GM18508 (cell line): ENCODE measurements at regions not wholly inside any gene's neighbourhood (a gene's known extent, or its start where the extent isn't known, plus 50 kb on each side); places are given as distances from the start of the nearest gene placed in this dataset.

Experiments
- ATAC-seq: cut with Tn5 transposase; IDR thresholded peaks from one replicate; pipeline ENCODE4 v1.9.1; 2021; ENCODE audit warnings: moderate number of reproducible peaks; ENCODE audit not compliant: insufficient read depth, unreplicated experiment

DNA sequence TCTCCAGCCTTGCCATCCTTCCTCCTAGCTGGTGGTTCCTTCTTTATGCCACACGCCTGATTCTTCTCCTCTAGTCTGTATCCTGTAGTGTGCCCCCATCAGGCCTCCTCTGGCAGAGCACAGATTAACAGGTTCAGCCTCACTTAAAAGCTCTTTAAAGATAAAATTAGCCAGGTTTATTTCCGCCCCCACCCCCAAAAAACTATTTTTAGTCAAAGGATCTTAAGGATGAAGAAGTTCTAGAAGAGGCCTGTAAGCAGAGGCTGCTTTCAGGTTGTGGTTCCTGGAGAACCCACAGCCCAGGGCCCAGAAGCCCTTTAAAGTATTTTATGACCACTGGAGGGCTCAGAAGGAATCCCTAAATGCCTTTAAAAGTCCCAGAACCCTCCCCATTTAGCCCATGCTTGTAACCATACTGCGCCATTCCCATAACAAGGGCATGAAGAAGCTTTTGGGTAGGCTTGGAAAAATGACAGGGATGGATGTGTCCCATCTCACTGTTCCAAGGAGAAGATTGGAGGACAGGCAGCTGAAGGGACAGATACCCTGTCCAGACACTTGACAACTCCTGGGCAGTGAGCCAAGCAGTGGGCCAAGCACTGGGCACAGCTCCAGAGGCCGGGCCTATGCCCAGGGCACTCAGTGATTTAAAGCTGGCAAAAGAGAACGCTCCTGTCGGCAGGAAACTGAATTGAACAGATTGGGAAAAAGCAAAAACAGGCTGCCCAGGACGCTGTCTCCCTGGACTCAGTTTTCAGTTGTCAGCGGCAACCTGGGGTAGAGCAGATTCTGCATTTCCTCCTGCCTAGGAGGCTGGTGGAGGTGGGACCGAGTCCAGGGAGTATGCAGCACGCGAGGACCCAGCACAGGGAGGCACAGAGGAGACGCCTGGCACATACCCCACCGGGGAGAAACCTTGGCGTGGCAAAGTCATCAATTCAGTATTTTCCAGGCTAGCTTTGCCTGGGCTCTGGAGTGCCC lies 106.3 kb upstream of the SSBP2 start:
- ATAC-seq: no peak

DNA sequence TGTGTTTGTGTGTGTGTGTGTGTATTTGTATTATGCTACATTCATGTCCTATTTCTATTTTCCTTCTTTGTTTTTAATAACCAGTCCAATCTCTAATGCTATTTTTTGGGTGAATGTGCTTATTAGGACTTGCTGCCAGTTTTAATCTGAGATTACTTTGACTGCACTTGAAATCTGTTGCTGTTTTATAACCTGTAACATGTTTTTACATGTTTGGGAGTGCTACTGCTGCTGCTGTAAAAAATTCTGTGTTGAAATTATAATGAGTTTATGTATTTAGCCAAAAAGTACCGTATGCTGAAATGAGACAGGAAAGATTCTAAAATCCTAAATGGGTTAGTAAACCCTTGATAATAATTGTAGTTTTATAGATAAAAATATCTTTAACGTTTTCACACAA lies 104.7 kb upstream of the SSBP2 start:
- no peak for ATAC-seq

DNA sequence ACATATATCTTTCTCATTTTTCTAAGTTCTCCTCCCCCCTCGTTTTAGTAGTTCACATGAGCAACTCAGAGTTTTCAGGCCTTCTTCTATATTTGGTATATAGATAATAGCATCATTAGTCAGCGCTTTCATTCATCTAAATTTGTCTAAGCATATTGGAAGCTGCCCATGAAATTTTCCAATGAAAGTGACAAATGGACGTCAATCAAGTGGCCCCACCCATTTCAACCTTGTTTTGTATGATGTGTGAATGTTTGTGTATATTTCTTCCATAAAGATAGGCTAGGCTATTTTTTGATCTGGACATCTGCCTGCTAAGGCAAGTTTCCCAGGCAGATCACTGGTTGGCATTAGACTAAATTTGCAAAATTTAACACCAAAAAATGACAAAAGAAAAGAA lies 104.0 kb upstream of the SSBP2 start:
- no peak for ATAC-seq

DNA sequence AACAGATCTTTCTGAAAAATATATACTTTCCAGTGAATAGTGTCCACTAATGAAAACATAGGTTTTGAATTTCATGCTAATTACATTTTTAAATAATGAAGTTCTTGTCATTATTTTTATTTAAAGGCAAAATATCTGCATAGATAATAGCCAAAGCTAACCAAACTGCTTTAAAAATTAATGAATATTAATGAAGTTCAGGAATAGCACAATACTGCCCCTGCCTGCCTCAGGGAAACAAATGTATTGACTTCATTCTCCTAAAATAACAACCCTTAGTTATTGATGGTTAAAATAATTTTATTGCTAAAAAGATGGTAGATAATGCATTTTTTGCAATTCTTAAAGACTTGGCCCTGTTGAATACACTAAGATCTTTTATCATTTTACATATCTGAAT lies 103.6 kb upstream of the SSBP2 start:
- ATAC-seq: no peak

DNA sequence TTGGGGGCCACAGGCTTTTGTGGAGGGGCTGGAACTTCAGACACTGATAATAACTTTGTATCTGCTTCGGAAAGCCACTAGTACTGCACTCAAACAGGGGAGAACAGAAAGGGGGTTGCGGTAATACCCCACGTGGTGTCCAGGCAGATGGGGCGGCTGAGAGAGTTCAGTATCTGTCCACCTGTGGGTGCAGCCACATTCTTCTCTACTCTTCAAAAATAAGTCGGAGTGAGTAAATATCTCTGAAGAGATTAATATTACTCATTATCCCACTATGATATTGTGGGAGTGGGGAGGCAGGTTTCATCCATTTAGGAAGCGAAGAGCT lies 102.1 kb upstream of the SSBP2 start:
- no peak for ATAC-seq

DNA sequence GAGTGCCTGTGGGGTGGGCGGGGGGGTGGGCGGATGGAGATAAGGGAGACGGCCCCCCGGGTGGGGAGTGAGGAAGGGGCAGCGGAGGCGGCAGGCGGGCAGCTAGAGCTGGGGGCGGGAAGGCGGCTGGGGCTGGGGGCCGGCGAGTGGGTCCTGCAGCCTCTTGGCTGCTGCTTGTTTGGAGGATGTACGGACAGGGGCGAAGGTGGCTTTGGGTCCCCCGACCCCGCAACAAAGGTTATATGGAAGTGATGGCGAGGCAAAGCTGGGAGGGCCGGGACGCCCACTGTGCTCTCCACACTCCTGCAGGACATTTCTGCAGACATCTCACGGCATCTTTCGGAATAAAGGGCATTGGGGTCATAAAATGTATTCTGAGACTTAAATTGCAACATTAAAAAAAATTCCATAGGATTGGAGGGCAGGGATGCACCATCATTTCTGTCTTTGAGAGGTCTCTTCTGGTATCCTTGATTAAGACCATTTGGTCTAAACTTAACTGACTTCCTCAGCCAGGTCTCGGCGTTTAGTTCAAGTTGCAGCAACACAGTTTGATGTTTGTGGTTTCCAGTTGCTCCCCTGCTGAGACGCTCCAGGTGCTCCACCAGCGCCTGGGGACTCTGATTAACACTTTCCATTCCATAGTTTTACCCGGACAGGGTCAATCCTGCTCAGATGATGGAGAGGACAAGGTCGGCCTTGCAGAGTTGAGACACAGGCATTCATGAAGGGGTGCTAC lies 101.6 kb upstream of the SSBP2 start:
- ATAC-seq: no peak

DNA sequence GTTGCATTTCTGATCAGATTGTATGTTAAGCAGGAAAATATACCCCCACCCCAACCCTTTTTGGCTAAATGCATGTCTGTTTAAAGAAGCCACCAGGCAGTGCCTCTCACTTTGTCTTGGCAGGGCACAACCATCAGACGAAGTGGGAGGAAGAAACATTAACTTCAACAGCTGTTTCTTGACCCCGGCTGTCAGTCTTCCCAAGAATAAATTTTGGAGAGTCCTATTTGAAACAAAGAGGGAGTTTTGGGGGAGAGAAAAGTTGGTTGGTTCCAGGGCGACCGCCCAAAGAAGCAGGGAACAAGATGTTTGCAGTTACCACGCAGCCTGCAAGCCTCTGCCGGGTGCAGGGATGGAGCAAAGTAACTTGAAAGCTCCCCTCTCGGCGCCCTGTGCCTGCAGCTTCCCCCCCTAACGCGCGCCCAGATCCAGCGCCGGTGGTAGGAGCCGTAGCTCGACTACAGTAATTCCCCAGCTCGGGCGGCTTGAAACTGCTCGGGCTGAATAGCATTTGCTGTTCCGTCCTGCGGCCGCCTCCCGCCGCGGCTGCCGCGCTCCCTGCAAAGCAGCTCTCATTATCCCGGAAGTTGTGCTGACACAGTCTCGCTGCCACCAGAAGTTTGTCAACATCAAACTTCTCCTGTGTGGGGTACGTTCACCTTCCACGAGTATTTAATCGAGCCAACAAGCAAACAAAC lies 100.7 kb upstream of the SSBP2 start:
- peak; percentile 74 for ATAC-seq

DNA sequence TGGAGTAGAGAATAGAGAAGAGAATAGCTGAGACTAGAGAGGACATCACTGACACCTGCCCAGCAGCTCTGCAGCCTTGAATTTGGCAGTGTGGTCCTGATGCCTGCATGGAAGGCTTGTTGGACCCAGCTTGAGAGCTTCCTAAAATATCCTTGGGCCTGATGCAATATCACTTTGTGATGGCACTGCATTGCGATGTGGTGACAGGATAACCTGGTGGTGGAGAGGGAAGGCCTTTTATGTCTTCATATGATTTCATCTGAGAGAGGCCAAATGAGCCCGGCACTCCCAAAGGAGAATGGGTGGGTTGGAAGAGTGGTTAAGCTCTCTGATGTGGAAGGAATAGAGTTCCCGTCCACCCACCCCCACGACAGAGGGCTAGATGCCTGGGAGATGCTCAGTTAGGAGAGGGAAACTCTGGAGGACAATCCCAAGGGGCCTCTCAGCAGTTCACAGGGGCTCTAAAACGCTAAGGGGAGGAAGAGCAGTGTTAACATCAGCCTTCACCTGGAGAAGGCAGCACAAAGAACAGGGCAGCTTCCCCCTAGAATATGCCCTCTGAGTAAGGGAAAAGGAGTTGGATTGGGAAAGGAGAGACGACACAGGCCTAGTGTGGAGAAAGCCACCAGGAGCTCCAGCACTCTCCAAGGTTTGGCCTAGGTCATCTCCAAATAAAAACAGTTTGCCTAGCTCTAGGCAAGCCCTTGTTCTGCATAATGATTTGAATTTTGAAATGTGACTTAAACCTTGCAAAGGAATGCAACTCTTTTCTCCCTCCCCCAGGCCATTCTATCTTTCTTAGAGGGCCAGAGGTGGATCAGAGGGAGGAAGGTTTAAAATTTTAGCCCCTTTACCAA lies 99.8 kb upstream of the SSBP2 start:
- ATAC-seq: no peak

DNA sequence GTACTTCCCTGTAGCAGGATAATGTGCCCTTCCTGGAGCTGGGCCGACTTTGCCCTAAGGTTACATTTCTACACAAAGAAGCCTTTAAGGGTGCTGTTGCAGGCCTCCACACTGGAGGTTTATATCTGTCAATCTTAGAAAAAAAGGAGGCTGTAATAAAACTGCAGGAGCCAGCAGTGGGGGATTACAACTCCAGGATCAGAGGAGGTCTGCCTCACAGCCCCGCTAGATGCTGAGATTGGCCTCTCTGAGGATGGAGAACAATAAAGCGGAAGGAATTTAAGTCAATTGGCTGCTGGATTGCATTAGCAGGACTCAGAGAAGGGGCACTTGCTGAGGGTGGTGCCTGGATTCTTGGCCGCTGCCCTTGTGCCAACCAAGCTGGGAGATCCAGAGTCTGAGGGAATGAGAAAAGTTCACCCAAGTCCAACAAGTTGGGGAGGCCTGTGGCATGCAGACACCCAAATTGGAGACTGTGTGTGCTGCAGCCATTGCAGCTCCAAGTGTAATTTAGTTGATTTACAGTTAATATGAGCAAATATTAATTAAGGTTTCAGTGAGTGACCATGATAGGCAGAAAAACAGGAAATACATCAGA lies 99.0 kb upstream of the SSBP2 start:
- ATAC-seq: no peak

DNA sequence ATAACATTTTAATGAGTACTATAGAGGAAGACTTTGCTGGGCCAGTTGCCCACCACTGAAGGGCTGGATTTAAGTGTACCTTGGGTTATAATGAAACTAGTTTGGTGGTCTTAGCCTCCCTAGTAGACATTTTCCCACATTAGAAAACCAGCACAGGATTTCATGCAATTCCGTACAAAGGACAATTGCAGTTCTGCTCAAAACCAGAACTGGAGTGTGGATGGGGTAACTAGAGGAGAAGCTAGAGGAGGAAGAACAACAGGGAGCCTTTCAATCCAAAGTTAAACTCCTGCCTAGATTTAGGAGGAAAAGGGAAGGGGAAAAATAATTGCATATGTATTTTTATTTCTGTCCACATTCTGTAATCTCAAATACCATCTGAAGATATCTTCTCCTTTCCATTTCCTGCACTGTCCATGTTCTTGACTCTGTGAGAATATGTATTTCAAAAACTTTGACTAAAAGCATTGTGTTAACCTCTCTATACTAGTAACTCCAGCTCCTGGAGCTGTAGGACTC lies 97.5 kb upstream of the SSBP2 start:
- no peak for ATAC-seq

DNA sequence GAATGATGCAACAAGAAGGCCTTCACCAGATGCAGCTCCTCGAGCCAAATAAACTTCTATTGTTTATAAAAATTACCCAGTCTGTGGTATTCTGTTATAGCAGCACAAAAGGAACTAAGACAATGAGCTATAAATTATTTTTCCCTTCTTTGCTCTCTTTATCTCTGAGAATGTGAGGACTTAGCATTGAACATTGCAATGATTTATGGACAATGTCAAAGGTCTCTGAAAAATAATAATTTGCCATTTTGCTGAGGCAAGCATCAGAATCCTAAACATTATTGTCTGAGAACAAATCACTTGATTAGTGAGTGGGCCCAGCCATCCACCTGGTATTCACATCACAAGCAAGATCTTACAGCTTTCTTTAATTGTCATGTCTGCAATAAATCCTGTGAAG lies 95.4 kb upstream of the SSBP2 start:
- ATAC-seq: no peak

DNA sequence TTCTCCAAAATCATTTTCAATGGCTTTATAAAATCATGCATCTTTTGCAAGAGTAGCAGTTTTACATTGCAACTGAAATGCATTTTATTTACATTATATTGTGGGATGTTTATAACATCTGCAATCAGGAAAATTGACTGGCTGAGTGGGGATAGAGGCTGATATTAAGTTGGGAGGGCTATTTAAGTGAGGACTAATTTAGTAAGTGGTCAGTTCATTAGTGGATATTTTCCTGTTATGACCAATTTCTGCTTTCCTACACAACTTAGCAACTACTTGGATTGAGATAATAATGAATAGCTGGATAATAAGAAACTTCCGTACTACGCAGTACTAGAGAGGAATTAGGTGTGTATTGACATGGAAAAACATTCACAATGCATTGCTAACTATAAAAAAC lies 92.9 kb upstream of the SSBP2 start:
- no peak for ATAC-seq

DNA sequence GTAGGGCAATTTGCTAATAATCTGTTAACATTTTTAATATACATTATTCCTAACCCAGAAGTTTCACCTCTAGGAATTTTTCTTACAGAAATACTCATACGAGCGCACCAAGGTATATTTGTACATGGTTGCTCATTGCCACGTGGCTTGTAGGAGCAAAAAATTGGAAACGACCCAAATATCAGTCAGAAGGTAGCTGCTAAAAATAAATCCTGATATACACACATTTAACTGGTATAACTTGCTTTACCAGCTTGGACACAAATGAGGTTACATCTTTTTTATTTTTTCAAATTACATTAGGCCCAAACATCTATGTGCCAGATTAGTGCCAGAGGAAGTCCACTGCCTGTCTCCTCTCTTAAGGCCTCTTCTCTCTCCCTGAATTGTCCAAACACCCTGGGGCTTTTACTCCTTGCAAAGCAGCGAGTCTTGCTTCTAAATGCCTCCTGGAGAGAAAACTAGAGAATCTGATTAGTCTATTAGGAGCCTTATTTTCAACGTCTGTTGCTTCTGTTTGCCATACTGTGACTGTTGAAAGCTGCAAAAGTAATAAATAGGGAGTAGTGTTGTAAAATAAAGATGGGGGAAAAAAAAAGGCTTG lies 92.0 kb upstream of the SSBP2 start:
- ATAC-seq: no peak

DNA sequence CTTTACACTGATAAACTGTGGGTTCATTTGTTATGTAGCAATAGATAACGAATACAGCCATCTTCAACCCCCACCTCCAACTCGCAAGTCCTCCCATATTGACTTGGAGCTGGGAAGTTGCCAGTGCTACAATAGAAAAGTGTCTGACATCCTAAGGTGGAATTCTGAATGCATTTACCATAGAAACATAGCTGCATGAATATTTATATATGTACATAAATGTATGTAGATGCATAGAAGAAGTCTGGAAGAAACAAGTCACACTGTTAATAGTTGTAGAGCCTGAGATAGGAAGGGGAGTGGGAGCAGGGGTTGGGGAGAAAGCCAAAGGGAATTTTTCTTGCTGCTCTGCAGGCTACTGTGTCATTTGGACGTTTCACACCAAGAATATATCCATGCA lies 88.1 kb upstream of the SSBP2 start:
- ATAC-seq: no peak

DNA sequence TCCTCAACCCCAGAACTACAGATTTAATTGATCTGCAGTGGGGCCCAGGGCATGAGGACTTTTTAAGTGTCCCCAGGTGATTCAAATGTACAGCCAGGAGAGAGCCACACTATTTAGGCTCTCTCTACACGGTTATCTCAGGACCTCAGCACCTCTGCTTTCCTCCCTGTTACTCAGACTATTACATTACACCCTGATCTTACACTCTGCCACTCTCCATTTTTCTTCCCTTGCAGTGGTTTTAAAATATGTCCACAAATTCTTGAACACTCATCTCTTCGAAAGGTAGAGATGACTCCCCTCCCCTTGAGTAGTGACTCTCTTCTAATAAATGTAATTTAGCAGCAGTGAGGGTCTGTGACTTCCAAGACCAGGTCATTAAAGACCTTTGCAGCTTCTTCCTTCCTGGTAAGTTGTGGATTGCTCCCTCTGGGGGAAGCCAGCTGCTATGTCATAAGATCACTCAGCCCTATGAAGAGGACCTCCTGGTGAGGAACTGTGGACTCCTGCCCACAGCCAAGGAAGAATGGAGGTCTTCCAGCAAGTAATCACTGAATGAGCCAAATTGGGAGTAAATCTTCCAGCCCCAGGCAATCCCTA lies 87.5 kb upstream of the SSBP2 start:
- ATAC-seq: no peak

DNA sequence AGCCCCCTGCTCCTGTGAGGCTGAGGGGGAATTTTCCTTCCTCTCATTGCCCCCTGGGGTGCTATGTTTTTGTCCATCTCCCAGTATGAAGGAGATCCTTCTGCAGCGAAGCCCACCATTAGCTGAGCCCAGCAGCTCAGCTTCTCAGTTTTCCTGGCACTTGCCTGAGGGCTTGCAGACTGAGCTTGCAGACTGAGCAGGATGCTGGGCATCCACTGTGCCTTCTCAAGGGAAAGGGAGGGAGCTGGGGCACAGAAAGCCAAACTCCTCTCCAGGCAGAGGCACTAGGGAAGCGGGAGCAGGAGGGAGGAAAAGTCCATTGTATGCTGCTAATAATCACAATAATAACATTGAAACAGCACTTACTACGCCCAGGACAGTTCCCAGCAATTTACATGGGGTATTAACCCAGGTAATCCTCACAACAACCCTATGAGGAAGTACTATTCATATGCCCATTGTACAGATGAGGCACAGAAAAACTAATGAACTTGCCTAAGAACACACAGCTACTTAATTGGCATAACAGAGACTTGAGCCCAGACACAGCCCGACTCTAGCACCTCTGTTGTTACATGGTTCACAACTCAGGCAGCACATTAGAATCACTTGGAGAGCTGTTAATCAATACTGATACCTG lies 86.9 kb upstream of the SSBP2 start:
- ATAC-seq: no peak

DNA sequence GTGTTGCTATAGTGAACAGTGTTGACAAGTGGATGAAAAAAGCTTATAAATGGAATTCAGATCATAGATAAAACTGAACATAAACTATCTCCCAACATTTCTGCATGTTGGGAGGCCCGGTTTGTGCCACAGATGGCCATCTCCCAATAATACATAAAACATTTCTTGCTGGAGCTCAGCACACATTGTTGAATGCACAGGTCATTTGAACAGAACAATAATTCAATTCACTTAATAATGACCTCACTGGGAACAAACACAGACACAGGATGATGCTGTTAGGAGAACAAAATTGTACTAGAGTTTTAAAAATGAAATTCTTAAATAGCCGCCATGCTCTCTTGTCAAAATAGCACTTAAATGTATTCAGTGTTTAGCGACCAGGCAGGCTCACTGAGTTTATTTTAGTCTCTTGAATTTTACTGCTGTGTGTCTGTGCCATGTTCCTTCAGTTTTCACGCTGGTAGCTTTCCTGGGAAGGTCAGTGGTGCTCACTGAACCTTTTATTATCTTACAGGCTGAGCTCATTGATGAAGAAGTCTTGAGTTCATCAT lies 85.0 kb upstream of the SSBP2 start:
- no peak for ATAC-seq

DNA sequence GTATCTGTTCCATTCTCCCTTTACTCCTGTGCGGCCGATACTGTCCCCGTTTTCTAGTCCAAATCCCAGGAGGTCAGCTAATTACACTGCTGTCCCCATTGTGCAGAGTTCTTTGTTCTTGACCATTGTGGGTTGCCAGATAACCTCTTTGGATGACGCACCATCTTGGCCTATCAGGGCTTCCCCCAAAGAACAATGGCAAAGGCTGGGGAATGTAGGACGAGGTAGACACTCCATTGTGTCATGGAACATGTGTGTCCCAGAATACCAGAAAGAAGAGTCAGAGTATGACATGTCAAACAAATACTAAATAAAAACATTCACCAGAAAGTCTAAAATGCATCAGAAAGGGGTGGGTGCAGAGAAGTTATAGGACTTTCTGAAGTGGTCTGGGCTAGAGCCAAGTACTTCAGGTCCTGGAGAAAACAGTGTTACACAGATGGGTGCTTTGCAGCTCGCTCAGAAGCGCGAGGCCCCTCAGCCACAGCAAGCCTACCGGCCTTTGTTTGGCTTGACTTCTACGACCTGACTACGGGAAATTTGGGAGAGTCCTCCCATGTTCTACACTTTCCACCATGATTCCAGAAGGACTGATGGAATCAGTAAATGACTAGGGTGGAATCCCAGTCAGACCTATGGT lies 83.2 kb upstream of the SSBP2 start:
- no peak for ATAC-seq
